Activated CD8-positive, alpha-beta T cell treated with anti-CD3 and anti-CD28 coated beads for 36 hours (primary cell): ENCODE measurements at regions not wholly inside any gene's neighbourhood (a gene's known extent, or its start where the extent isn't known, plus 50 kb on each side); places are given as distances from the start of the nearest gene placed in this dataset.

Experiments used
- ATAC-seq: fragments of 200-7000 bp; cut with Tn5 transposase; one replicate; pipeline ENCODE4 v1.10.0; 2021; ENCODE audit warnings: mild to moderate bottlenecking, moderate library complexity
- CTCF ChIA-PET: fragments of 350-600 bp; sonication (Branson Sonifier 250); formaldehyde crosslinking; loops from one replicate; lab custom pipeline; 2021; ENCODE audit warnings: antibody characterized with exemption; lab: Charles Lee
- POLR2A ChIA-PET: fragments of 350-600 bp; sonication (Branson Sonifier 250); formaldehyde crosslinking; loops from one replicate; lab custom pipeline; 2021; ENCODE audit warnings: antibody characterized with exemption; lab: Charles Lee
- DNase-seq: peaks from one replicate; pipeline ENCODE4 v3.0.0-alpha.2; 2020
- H3K27ac Mint-ChIP-seq: one replicate; pipeline ENCODE4 v1.8.0; 2021; ENCODE audit warnings: mild to moderate bottlenecking, mixed read lengths
- H3K27me3 Mint-ChIP-seq: one replicate; pipeline ENCODE4 v1.8.0; 2021; ENCODE audit warnings: mixed read lengths
- H3K36me3 Mint-ChIP-seq: one replicate; pipeline ENCODE4 v1.8.0; 2021; ENCODE audit warnings: low read depth, mixed read lengths
- H3K4me1 Mint-ChIP-seq: one replicate; pipeline ENCODE4 v1.8.0; 2021; ENCODE audit warnings: low read depth, mixed read lengths
- H3K4me3 Mint-ChIP-seq: one replicate; pipeline ENCODE4 v1.8.0; 2021; ENCODE audit warnings: mild to moderate bottlenecking, moderate library complexity, mixed read lengths
- H3K9me3 Mint-ChIP-seq: one replicate; pipeline ENCODE4 v1.8.0; 2021; ENCODE audit warnings: mixed read lengths
- intact Hi-C: fragments of 100-400 bp; cut with micrococcal nuclease; formaldehyde crosslinking; loops from one replicate; pipeline ENCODE4 v1.10.0; 2022
- TF ChIP-seq, protein P1 (sequence below): fragments of 200-600 bp; IDR thresholded peaks from one replicate; pipeline ENCODE4 v1.8.0; 2022; ENCODE audit warnings: antibody characterized with exemption, mild to moderate bottlenecking

DNA sequence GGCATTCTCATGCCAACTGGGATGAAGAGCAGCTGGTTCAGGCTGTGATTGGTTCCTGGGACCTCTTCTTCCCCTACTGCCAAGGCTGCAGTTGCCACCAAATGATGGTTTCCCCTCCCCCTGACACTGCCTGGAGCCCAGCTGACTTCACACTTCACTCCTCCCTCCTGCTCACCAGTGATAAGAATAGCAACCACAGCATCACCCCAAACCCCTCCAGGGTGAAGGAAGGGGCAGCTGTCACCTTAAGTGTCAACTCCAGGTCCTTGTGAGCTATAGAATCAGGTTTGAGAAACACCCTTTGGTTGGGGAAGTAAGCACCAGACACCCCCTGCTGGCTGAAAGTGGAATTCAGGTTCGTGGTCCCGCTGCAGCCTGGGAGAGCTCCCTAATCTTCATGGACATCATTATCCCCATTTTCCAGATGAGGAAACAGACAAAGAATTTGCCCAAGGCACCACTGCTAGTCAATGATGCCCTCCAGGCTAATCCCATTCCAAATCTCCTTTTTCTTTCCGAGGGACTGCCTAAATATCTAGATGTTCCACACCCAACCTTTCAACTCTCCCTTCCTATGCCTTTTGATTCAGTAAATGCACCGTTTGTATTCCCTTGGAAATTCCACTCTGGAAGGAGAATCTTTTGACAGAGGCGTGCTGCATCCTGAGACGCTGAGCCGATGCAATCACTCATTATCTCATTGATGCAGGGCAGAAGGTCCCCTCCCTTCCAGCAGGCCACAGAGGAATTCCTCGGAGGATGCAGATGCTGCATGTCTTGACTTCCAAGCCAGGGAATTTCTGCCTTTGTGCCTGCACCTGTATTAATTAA lies 50.6 kb upstream of the UQCRFS1 start:
- CTCF ChIA-PET, result interaction anchor here (0.6 to 5.2 kb wide), 43 partner anchors 9 to 526 kb away, joined by 3 to 45 read pairs (median 3); partner anchors contain the start of gene UQCRFS1
- Mint-ChIP-seq H3K9me3 (no peaks in the 10 kb centered on the region), H3K36me3 (no peaks in the 10 kb centered on the region), H3K4me1 (no peaks in the 10 kb centered on the region), H3K4me3 (no peak overlapping the region), H3K27ac (no peak overlapping the region), H3K27me3 (peaks cover 12% of the 10 kb centered on the region)
- peak; percentile 53 for ATAC-seq
- POLR2A ChIA-PET, result no interaction called here
- intact Hi-C loops, result no loop called here
- peak; percentile 68 for DNase-seq
- TF ChIP-seq, protein P1, sequence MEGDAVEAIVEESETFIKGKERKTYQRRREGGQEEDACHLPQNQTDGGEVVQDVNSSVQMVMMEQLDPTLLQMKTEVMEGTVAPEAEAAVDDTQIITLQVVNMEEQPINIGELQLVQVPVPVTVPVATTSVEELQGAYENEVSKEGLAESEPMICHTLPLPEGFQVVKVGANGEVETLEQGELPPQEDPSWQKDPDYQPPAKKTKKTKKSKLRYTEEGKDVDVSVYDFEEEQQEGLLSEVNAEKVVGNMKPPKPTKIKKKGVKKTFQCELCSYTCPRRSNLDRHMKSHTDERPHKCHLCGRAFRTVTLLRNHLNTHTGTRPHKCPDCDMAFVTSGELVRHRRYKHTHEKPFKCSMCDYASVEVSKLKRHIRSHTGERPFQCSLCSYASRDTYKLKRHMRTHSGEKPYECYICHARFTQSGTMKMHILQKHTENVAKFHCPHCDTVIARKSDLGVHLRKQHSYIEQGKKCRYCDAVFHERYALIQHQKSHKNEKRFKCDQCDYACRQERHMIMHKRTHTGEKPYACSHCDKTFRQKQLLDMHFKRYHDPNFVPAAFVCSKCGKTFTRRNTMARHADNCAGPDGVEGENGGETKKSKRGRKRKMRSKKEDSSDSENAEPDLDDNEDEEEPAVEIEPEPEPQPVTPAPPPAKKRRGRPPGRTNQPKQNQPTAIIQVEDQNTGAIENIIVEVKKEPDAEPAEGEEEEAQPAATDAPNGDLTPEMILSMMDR, result peak; percentile 87

DNA sequence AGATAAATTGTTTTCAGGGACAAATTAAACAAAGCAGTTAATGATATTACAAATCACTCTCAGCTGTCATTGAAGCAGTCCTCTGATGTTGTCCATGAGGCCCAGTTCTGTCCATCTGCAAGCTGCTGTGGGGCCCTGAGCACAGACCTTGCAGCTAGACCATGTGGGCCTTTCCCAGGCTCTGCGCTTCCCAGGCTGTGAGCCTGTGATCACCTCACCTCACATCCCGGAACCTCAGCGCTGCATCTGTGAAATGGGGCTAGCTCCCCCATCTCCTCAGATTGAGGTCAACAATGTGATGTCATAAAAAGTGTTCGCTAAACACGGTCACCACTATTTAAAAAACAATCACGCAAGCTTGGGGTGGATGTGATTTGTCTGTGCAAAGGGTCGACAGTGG lies 51.9 kb upstream of the UQCRFS1 start:
- DNase-seq, result no peak
- POLR2A ChIA-PET, result no interaction called here
- H3K4me1 Mint-ChIP-seq, result no peaks in the 10 kb centered on the region
- peaks cover 12% of the 10 kb centered on the region for H3K27me3 Mint-ChIP-seq
- no peak overlapping the region for H3K4me3 Mint-ChIP-seq
- intact Hi-C loops, result no loop called here
- H3K9me3 Mint-ChIP-seq, result no peaks in the 10 kb centered on the region
- CTCF ChIA-PET, result interaction anchor here (0.9 to 5.2 kb wide), 7 partner anchors 9 to 528 kb away, joined by 3 to 45 read pairs (median 8); no protein-coding TSS in a partner anchor
- TF ChIP-seq, protein P1, result no peak
- no peaks in the 10 kb centered on the region for H3K36me3 Mint-ChIP-seq
- no peak overlapping the region for H3K27ac Mint-ChIP-seq
- ATAC-seq, result no peak

DNA sequence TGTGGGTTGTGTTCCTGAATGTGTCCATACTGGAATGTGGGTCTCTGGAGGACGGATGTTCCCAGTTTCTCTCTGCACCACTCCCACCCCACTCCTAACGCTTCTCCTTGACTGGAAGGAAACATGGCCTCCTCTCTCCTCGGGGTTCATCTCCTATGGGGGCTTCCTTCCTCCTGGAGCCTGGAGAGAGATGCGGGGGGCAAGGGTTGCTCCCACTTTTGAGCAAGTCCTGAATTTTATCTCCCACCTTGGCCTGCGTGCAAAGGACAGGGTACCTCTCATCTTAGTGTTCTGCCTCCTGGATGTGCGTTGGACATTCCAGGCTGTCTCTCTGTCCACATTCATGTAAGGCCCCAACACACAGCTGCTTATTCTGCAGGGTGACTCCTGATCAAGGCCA lies 52.5 kb upstream of the UQCRFS1 start:
- Mint-ChIP-seq H3K4me3 (no peak overlapping the region), H3K27ac (no peak overlapping the region), H3K27me3 (peaks cover 12% of the 10 kb centered on the region), H3K9me3 (no peaks in the 10 kb centered on the region), H3K4me1 (no peaks in the 10 kb centered on the region), H3K36me3 (no peaks in the 10 kb centered on the region)
- TF ChIP-seq, protein P1, result no peak
- ATAC-seq, result no peak
- DNase-seq, result no peak
- intact Hi-C loops, result no loop called here
- CTCF ChIA-PET, result interaction anchor here (2.8 kb wide), 1 partner anchor 11 kb away, joined by 15 read pairs; no protein-coding TSS in a partner anchor
- POLR2A ChIA-PET, result no interaction called here

DNA sequence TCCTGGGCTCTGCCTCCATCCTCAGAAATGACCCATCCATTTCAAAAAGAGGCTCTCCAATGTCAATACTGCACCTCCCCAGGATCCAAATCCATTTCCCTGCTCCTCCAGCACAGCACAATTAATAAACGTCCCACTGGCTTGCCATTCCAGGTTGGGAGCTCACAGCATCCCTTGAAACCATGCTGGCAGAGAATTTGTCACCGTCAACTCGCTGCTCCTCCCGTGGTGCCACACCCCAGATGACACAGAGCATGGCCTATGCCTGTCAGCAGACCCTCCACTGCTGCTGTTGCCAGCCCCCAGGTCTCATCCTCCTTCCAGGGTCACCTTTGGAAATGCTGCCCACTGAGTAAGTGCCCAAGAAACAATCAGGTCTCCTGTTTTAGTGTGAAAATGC lies 53.0 kb upstream of the UQCRFS1 start:
- ATAC-seq (no peak), DNase-seq (no peak)
- H3K36me3 Mint-ChIP-seq, result no peaks in the 10 kb centered on the region
- peaks cover 12% of the 10 kb centered on the region for H3K27me3 Mint-ChIP-seq
- intact Hi-C loops, result no loop called here
- H3K4me3 Mint-ChIP-seq, result no peak overlapping the region
- CTCF ChIA-PET, result no interaction called here
- H3K4me1 Mint-ChIP-seq, result no peaks in the 10 kb centered on the region
- POLR2A ChIA-PET, result no interaction called here
- TF ChIP-seq, protein P1, result no peak
- H3K9me3 Mint-ChIP-seq, result no peaks in the 10 kb centered on the region
- no peak overlapping the region for H3K27ac Mint-ChIP-seq

DNA sequence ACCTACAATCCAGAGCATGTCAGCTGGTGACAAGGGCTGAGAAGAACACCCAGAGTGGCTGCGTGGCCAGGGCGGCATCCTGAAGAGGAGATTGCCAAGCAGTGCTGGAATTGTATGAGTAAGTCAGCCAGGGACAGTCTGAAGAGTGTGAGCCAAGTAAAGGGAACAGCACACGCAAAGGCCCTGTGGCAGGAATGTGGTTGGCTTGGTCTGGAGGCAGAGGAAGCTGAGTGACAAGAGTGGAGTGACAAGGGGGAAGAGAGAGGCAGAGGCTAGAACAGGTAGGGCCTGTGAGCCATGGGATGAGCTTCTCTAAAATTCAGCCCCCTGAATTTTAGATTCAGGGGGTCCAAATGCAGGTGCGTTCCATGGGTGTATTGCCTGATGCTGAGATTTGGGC lies 53.7 kb upstream of the UQCRFS1 start:
- ATAC-seq, result no peak
- no peak overlapping the region for H3K4me3 Mint-ChIP-seq
- intact Hi-C loops, result no loop called here
- peaks cover 12% of the 10 kb centered on the region for H3K27me3 Mint-ChIP-seq
- H3K27ac Mint-ChIP-seq, result no peak overlapping the region
- ChIA-PET CTCF (no interaction called here), POLR2A (no interaction called here)
- TF ChIP-seq, protein P1, result no peak
- DNase-seq, result no peak
- no peaks in the 10 kb centered on the region for H3K36me3 Mint-ChIP-seq
- no peaks in the 10 kb centered on the region for H3K4me1 Mint-ChIP-seq
- H3K9me3 Mint-ChIP-seq, result no peaks in the 10 kb centered on the region
